ENCODE measurements at regions not wholly inside any gene's neighbourhood (a gene's known extent, or its start where the extent isn't known, plus 50 kb on each side); places are given as distances from the start of the nearest gene placed in this dataset.

- DNase-seq: no peak
- CTCF ChIA-PET: interaction anchor here (1.4 kb wide), 1 partner anchor 95 kb away, joined by 3 read pairs; no protein-coding TSS in a partner anchor
- POLR2A ChIA-PET: interaction anchor here (0.6 to 5.3 kb wide), 8 partner anchors 10 to 379 kb away, joined by 3 to 35 read pairs (median 4); no protein-coding TSS in a partner anchor
- H3K36me3 Mint-ChIP-seq (ENCODE audit: low read depth): no peaks in the 10 kb centered on the region
- ATAC-seq (ENCODE audit: low read depth): no peak
- peak overlapping the region; percentile 85 for H3K27ac Mint-ChIP-seq
- peaks cover 58% of the 10 kb centered on the region for H3K4me1 Mint-ChIP-seq
- no peak overlapping the region for H3K4me3 Mint-ChIP-seq
- no peaks in the 10 kb centered on the region for H3K27me3 Mint-ChIP-seq
- no peaks in the 10 kb centered on the region for H3K9me3 Mint-ChIP-seq
- TF ChIP-seq, protein P1, sequence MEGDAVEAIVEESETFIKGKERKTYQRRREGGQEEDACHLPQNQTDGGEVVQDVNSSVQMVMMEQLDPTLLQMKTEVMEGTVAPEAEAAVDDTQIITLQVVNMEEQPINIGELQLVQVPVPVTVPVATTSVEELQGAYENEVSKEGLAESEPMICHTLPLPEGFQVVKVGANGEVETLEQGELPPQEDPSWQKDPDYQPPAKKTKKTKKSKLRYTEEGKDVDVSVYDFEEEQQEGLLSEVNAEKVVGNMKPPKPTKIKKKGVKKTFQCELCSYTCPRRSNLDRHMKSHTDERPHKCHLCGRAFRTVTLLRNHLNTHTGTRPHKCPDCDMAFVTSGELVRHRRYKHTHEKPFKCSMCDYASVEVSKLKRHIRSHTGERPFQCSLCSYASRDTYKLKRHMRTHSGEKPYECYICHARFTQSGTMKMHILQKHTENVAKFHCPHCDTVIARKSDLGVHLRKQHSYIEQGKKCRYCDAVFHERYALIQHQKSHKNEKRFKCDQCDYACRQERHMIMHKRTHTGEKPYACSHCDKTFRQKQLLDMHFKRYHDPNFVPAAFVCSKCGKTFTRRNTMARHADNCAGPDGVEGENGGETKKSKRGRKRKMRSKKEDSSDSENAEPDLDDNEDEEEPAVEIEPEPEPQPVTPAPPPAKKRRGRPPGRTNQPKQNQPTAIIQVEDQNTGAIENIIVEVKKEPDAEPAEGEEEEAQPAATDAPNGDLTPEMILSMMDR (IDR thresholded peaks at IDR 0.05): no peak
- intact Hi-C loops (cut with micrococcal nuclease): no loop called here
Measured at GRCh38 chr1:234988536-234988935, 140.1 kb downstream of the TOMM20 start.

GRCh38 chr1:234988155-234988517 is 140.5 kb downstream of the TOMM20 start:
- ATAC-seq (ENCODE audit: low read depth): no peak
- no peaks in the 10 kb centered on the region for H3K36me3 Mint-ChIP-seq (ENCODE audit: low read depth)
- ChIA-PET POLR2A (interaction anchor here (0.6 to 5.3 kb wide), 8 partner anchors 10 to 383 kb away, joined by 3 to 35 read pairs (median 4); no protein-coding TSS in a partner anchor), CTCF (no interaction called here)
- H3K9me3 Mint-ChIP-seq: no peaks in the 10 kb centered on the region
- H3K4me3 Mint-ChIP-seq: no peak overlapping the region
- H3K27me3 Mint-ChIP-seq: no peaks in the 10 kb centered on the region
- no peak for DNase-seq
- peaks cover 58% of the 10 kb centered on the region for H3K4me1 Mint-ChIP-seq
- peak overlapping the region; percentile 85 for H3K27ac Mint-ChIP-seq
- TF ChIP-seq, protein P1 (IDR thresholded peaks at IDR 0.05): no peak
- intact Hi-C loops (cut with micrococcal nuclease): no loop called here

DNA sequence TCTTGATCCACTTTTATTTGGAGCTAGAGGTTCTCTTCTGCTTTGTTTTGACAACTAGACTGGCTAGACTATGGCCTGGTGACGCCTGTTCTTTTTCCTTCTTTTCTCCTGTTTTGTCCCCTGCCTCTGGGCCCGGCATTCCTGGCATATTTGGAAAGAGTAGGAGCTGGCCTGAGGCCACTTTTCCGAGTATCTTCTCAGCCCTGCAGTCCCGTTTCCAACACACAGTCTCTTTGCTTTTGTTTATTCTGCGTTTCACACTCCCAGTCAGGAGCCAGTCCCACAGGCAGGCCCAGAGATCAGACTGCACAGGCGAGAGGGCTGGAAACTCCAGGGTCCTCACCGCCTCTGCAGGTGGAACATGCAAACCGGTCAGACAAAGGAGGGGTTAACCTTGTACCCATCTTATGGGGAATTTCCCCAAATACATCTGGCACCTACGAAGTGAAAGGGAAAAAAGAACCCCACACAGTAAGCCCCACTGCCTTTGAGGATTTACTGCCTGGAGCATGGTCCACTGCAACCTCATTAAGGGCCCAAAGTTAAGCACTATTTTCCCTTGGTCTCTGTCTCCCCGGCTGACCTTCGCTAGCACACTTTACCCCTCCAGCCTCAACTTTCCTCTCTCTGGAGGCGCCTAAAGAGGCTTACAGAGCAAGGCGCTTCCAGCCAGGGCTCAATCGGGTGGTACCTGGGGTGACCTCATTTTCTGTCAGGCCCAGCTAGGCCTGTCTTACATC is 141.1 kb downstream of the TOMM20 start:
- intact Hi-C loops (cut with micrococcal nuclease): loop anchor here (1.0 kb wide), 1 partner anchor 9 kb away; no protein-coding TSS in a partner anchor
- H3K9me3 Mint-ChIP-seq: no peaks in the 10 kb centered on the region
- no peaks in the 10 kb centered on the region for H3K27me3 Mint-ChIP-seq
- no peaks in the 10 kb centered on the region for H3K36me3 Mint-ChIP-seq (ENCODE audit: low read depth)
- DNase-seq: no peak
- ChIA-PET CTCF (interaction anchor here (0.7 to 1.2 kb wide), 2 partner anchors 9 to 96 kb away, joined by 3 to 5 read pairs; no protein-coding TSS in a partner anchor), POLR2A (interaction anchor here (0.5 to 5.3 kb wide), 14 partner anchors 9 to 383 kb away, joined by 3 to 35 read pairs (median 3); partner anchors contain the start of gene IRF2BP2)
- peak; percentile 69 for ATAC-seq (ENCODE audit: low read depth)
- TF ChIP-seq, protein P1 (IDR thresholded peaks at IDR 0.05): no peak
- peak overlapping the region; percentile 52 for H3K4me3 Mint-ChIP-seq
- H3K27ac Mint-ChIP-seq: peak overlapping the region; percentile 85
- H3K4me1 Mint-ChIP-seq: peaks cover 58% of the 10 kb centered on the region

GRCh38 chr1:234986750-234987414 is 141.8 kb downstream of the TOMM20 start:
- Mint-ChIP-seq H3K27ac (peak overlapping the region; percentile 85), H3K4me1 (peaks cover 61% of the 10 kb centered on the region), H3K9me3 (no peaks in the 10 kb centered on the region), H3K4me3 (peak overlapping the region; percentile 52), H3K36me3 (ENCODE audit: low read depth) (no peaks in the 10 kb centered on the region), H3K27me3 (no peaks in the 10 kb centered on the region)
- ATAC-seq (ENCODE audit: low read depth) (no peak), DNase-seq (no peak)
- intact Hi-C loops (cut with micrococcal nuclease): loop anchor here (1.0 kb wide), 1 partner anchor 9 kb away; no protein-coding TSS in a partner anchor
- TF ChIP-seq, protein P1 (IDR thresholded peaks at IDR 0.05): no peak
- CTCF ChIA-PET: interaction anchor here (0.7 to 1.2 kb wide), 2 partner anchors 8 to 97 kb away, joined by 3 to 5 read pairs; no protein-coding TSS in a partner anchor
- POLR2A ChIA-PET: interaction anchor here (0.5 to 5.3 kb wide), 11 partner anchors 8 to 382 kb away, joined by 3 to 35 read pairs (median 3); partner anchors contain the start of gene IRF2BP2
